Muscle of back (tissue), 3 donors: ENCODE measurements at regions not wholly inside any gene's neighbourhood (a gene's known extent, or its start where the extent isn't known, plus 50 kb on each side); places are given as distances from the start of the nearest gene placed in this dataset.

Source experiments
- DNase-seq, 3 donors: peaks; one replicate each; pipeline versions ENCODE4 v3.0.0 to v3.0.0-alpha.2; 2013

- DNase-seq, result no peak
These were observed 95.4 kb upstream of the KLHL25 start for GRCh38 chr15:85889956-85890619.

- DNase-seq, result no peak
These were observed 95.9 kb upstream of the KLHL25 start for GRCh38 chr15:85890620-85890980.

GRCh38 chr15:85891470-85891869, 96.7 kb upstream of the KLHL25 start:
- DNase-seq, result no peak

- no peak for DNase-seq
These were observed 97.5 kb upstream of the KLHL25 start for GRCh38 chr15:85892232-85892631.

GRCh38 chr15:85897207-85897894, 102.6 kb upstream of the KLHL25 start:
- no peak for DNase-seq

GRCh38 chr15:85897895-85898717, 103.4 kb upstream of the KLHL25 start:
- no peak for DNase-seq

GRCh38 chr15:85899927-85900326, 105.2 kb upstream of the KLHL25 start:
- DNase-seq, result no peak

GRCh38 chr15:85905751-85906450, 111.2 kb upstream of the KLHL25 start:
- DNase-seq, result peak in 1 of 3 donors; percentile 13

GRCh38 chr15:85906640-85907039, 111.9 kb upstream of the KLHL25 start:
- DNase-seq, result no peak

GRCh38 chr15:85910834-85911233, 116.1 kb upstream of the KLHL25 start:
- DNase-seq, result no peak

GRCh38 chr15:85913461-85913860, 118.7 kb upstream of the KLHL25 start:
- DNase-seq, result no peak

GRCh38 chr15:85920956-85921355, 126.2 kb upstream of the KLHL25 start:
- DNase-seq, result no peak

GRCh38 chr15:85924088-85924487, 129.4 kb upstream of the KLHL25 start:
- no peak for DNase-seq

GRCh38 chr15:85925649-85926237, 131.0 kb upstream of the KLHL25 start:
- DNase-seq, result no peak

- no peak for DNase-seq
These were observed 132.1 kb upstream of the KLHL25 start for GRCh38 chr15:85926834-85927233.

GRCh38 chr15:85927931-85928537, 133.3 kb upstream of the KLHL25 start:
- DNase-seq, result no peak

- no peak for DNase-seq
These were observed 135.1 kb upstream of the KLHL25 start for GRCh38 chr15:85929786-85930185.

- DNase-seq, result no peak
These were observed 137.7 kb upstream of the KLHL25 start for GRCh38 chr15:85932391-85932790.

GRCh38 chr15:85934691-85935090, 140.0 kb upstream of the KLHL25 start:
- DNase-seq, result peak in 1 of 3 donors; percentile 18

GRCh38 chr15:85935182-85935581, 140.5 kb upstream of the KLHL25 start:
- no peak for DNase-seq

- DNase-seq, result no peak
These were observed 142.0 kb upstream of the AGBL1 start for GRCh38 chr15:85937661-85938060.
